ENCODE measurements at regions not wholly inside any gene's neighbourhood (a gene's known extent, or its start where the extent isn't known, plus 50 kb on each side); places are given as distances from the start of the nearest gene placed in this dataset.

- TF ChIP-seq POLR2A (IDR thresholded peaks at IDR 0.05; ENCODE audit: low read depth, low read length) (no peak), MYC (IDR thresholded peaks at IDR 0.05; ENCODE audit: low read depth, low read length) (no peak), CTCF (IDR thresholded peaks at IDR 0.05; ENCODE audit: extremely low read depth in 1 of 2, insufficient read depth in 1 of 2, low read depth in 1 of 2, low read length in 2 of 2) (no peak), EZH2 (IDR thresholded peaks at IDR 0.05; ENCODE audit: borderline replicate concordance, low read depth, low read length, severe bottlenecking) (no peak), POLR2AphosphoS5 (IDR thresholded peaks at IDR 0.05; ENCODE audit: insufficient read depth, low read depth, low read length) (no peak), JUN (IDR thresholded peaks at IDR 0.05; ENCODE audit: borderline replicate concordance, insufficient read depth, insufficient read length, low read depth) (no peak), GATA2 (IDR thresholded peaks at IDR 0.05; ENCODE audit: insufficient read depth, insufficient read length, low read depth, low read length) (no peak)
- TF ChIP-seq, protein P1, sequence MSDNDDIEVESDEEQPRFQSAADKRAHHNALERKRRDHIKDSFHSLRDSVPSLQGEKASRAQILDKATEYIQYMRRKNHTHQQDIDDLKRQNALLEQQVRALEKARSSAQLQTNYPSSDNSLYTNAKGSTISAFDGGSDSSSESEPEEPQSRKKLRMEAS (IDR thresholded peaks at IDR 0.05; ENCODE audit: insufficient read depth, insufficient read length): no peak
These were observed 53.7 kb upstream of the CFAP46 start for GRCh38 chr10:132995909-132996602.

Data from endothelial cell of umbilical vein (primary cell).